Ishikawa (cell line): ENCODE measurements at regions not wholly inside any gene's neighbourhood (a gene's known extent, or its start where the extent isn't known, plus 50 kb on each side); places are given as distances from the start of the nearest gene placed in this dataset.

Experiments
- CEBPB ChIP-seq: IDR thresholded peaks from 2 replicates; pipeline ENCODE4 v1.6.1; 2012
- CREB1 ChIP-seq: IDR thresholded peaks from 2 replicates; pipeline ENCODE4 v1.6.1; 2012; ENCODE audit warnings: low read depth
- EGR1 ChIP-seq: IDR thresholded peaks from 2 replicates; pipeline ENCODE4 v1.6.1; 2012
- EP300 ChIP-seq: IDR thresholded peaks from 2 replicates; pipeline ENCODE4 v1.6.1; 2012; ENCODE audit warnings: borderline replicate concordance
- FOXM1 ChIP-seq: IDR thresholded peaks from 2 replicates; pipeline ENCODE4 v1.6.1; 2012; ENCODE audit warnings: low read depth, borderline replicate concordance
- MAX ChIP-seq: IDR thresholded peaks from 2 replicates; pipeline ENCODE4 v1.6.1; 2012
- NFIC ChIP-seq: IDR thresholded peaks from 2 replicates; pipeline ENCODE4 v1.6.1; 2012
- RAD21 ChIP-seq: IDR thresholded peaks from 2 replicates; pipeline ENCODE4 v1.6.1; 2012; ENCODE audit warnings: low read depth
- REST ChIP-seq: IDR thresholded peaks from 2 replicates; pipeline ENCODE4 v1.6.1; 2012; ENCODE audit warnings: low read depth, mild to moderate bottlenecking
- TAF1 ChIP-seq: IDR thresholded peaks from 2 replicates; pipeline ENCODE4 v1.6.1; 2012; ENCODE audit warnings: low read depth, mild to moderate bottlenecking
- TCF12 ChIP-seq: IDR thresholded peaks from 2 replicates; pipeline ENCODE4 v1.6.1; 2012; ENCODE audit warnings: low read depth
- TEAD4 ChIP-seq: IDR thresholded peaks from 2 replicates; pipeline ENCODE4 v1.6.1; 2012
- USF1 ChIP-seq: IDR thresholded peaks from 2 replicates; pipeline ENCODE4 v1.6.1; 2012
- YY1 ChIP-seq: IDR thresholded peaks from 2 replicates; pipeline ENCODE4 v1.6.1; 2012; ENCODE audit warnings: low read depth
- ZBTB7A ChIP-seq: IDR thresholded peaks from 2 replicates; pipeline ENCODE4 v1.6.1; 2012; ENCODE audit warnings: low read depth

GRCh38 chr20:11845340-11845739 lies 72.4 kb upstream of the BTBD3 start:
- TF ChIP-seq RAD21 (no peak), FOXM1 (no peak), TEAD4 (no peak), TCF12 (no peak), ZBTB7A (no peak)

- TF ChIP-seq FOXM1 (no peak), NFIC (no peak), RAD21 (no peak), CREB1 (no peak), REST (no peak), MAX (no peak), TEAD4 (no peak), YY1 (no peak), CEBPB (no peak), USF1 (no peak), EGR1 (no peak), TCF12 (no peak), ZBTB7A (no peak), EP300 (no peak), TAF1 (no peak)
Measured at GRCh38 chr20:11846131-11846530, 71.6 kb upstream of the BTBD3 start.

GRCh38 chr20:11847827-11848226 lies 69.9 kb upstream of the BTBD3 start:
- TF ChIP-seq RAD21 (peak; percentile 1; the same call in 1 of the 2 replicates), NFIC (peak; percentile 65), EP300 (0 out of 2 replicates have a peak, but pooled peaks have one; percentile 18), TCF12 (no peak)

GRCh38 chr20:11849270-11849915 lies 68.3 kb upstream of the BTBD3 start:
- 0 out of 2 replicates have a peak, but pooled peaks have one; percentile 15 for TF ChIP-seq TCF12
- no peak for TF ChIP-seq ZBTB7A
- TF ChIP-seq NFIC, result peak; percentile 62
- no peak for TF ChIP-seq FOXM1

- TF ChIP-seq TAF1, result no peak
- TF ChIP-seq ZBTB7A, result no peak
- TF ChIP-seq TEAD4, result no peak
- no peak for TF ChIP-seq YY1
- no peak for TF ChIP-seq FOXM1
- no peak for TF ChIP-seq CREB1
- TF ChIP-seq MAX, result no peak
- no peak for TF ChIP-seq RAD21
- TF ChIP-seq EP300, result no peak
- TF ChIP-seq TCF12, result no peak
- no peak for TF ChIP-seq USF1
- TF ChIP-seq CEBPB, result no peak
- TF ChIP-seq REST, result no peak
- TF ChIP-seq NFIC, result no peak
- no peak for TF ChIP-seq EGR1
Measured at GRCh38 chr20:11849976-11850670, 67.6 kb upstream of the BTBD3 start.

- TF ChIP-seq CEBPB (no peak), ZBTB7A (no peak), EP300 (no peak), YY1 (no peak), TCF12 (no peak), RAD21 (no peak), USF1 (no peak)
Measured at GRCh38 chr20:11850901-11851300, 66.8 kb upstream of the BTBD3 start.
